ENCODE measurements at regions not wholly inside any gene's neighbourhood (a gene's known extent, or its start where the extent isn't known, plus 50 kb on each side); places are given as distances from the start of the nearest gene placed in this dataset.
"Not testable (repeated sequence)": the region's sequence is repeated elsewhere in the genome, so short reads cannot be mapped to it uniquely, and the experiment has no call there.

DNA sequence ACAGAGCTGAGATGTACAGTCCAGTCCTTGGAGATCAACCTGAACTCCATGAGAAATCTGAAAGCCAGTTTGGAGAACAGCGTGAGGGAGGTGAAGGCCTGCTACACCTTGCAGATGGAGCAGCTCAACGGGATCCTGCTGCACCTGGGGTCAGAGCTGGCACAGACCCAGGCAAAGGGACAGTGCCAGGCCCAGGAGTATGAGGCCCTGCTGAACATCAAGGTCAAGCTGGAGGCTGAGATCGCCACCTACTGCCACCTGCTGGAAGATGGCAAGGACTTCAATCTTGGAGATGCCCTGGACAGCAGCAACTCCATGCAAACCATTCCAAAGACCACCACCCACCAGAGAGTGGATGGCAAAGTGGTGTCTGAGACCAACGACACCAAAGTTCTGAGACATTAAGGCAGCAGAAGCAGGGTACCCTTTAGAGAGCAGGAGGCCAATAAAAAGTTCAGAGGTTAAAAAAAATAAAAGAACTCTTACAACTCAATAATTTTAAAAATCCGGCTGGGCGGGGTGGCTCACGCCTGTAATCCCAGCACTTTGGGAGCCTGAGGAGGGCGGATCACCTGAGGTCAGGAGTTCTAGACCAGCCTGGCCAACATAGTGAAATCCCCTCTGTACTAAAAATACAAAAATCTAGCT lies 69.9 kb upstream of the RTL6 start:
- Histone ChIP-seq H3K4me1 (ENCODE audit: insufficient read depth, low read length) (no peaks in the 10 kb centered on the region), H3K27me3 (ENCODE audit: insufficient read depth, low read length) (no peaks in the 10 kb centered on the region), H4K20me1 (ENCODE audit: insufficient read depth, low read length) (no peaks in the 10 kb centered on the region), H3K4me2 (ENCODE audit: insufficient read depth, low read length) (no peak overlapping the region), H2AFZ (ENCODE audit: low read length) (no peak overlapping the region), H3K9me3 (ENCODE audit: low read depth, low read length) (peaks cover 2% of the 10 kb centered on the region), H3K36me3 (ENCODE audit: insufficient read depth, low read length) (no peaks in the 10 kb centered on the region), H3K27ac (ENCODE audit: low read depth, low read length) (no peak overlapping the region), H3K79me2 (ENCODE audit: insufficient read depth, low read length) (no peaks in the 10 kb centered on the region), H3K4me3 (ENCODE audit: insufficient read depth, low read length) (no peak overlapping the region)
- no peak for DNase-seq (ENCODE audit: insufficient read length, low spot score, missing footprints)
- TF ChIP-seq, protein P1, sequence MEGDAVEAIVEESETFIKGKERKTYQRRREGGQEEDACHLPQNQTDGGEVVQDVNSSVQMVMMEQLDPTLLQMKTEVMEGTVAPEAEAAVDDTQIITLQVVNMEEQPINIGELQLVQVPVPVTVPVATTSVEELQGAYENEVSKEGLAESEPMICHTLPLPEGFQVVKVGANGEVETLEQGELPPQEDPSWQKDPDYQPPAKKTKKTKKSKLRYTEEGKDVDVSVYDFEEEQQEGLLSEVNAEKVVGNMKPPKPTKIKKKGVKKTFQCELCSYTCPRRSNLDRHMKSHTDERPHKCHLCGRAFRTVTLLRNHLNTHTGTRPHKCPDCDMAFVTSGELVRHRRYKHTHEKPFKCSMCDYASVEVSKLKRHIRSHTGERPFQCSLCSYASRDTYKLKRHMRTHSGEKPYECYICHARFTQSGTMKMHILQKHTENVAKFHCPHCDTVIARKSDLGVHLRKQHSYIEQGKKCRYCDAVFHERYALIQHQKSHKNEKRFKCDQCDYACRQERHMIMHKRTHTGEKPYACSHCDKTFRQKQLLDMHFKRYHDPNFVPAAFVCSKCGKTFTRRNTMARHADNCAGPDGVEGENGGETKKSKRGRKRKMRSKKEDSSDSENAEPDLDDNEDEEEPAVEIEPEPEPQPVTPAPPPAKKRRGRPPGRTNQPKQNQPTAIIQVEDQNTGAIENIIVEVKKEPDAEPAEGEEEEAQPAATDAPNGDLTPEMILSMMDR (IDR thresholded peaks at IDR 0.05; ENCODE audit: extremely low read depth, low read depth, low read length), result peak; percentile 64

DNA sequence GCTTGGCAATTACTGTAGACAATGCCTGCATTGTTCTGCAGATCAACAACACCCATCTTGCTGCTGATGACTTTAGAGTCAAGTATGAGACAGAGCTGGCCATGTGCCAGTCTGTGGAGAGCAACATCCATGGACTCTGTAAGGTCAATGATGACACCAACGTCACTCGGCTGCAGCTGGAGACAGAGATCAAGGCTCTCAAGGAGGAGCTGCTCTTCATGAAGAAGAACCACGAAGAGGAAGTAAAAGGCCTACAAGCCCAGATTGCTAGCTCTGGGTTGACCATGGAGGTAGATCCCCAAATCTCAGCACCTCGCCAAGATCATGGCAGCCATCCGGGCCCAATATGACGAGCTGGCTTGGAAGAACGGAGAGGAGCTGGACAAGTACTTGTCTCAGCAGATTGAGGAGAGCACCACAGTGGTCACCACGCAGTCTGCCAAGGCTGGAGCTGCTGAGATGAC lies 69.4 kb upstream of the RTL6 start:
- not testable (repeated sequence) for DNase-seq (ENCODE audit: insufficient read length, low spot score, missing footprints); H3K27me3 ChIP-seq (ENCODE audit: insufficient read depth, low read length); H3K4me3 ChIP-seq (ENCODE audit: insufficient read depth, low read length)

DNA sequence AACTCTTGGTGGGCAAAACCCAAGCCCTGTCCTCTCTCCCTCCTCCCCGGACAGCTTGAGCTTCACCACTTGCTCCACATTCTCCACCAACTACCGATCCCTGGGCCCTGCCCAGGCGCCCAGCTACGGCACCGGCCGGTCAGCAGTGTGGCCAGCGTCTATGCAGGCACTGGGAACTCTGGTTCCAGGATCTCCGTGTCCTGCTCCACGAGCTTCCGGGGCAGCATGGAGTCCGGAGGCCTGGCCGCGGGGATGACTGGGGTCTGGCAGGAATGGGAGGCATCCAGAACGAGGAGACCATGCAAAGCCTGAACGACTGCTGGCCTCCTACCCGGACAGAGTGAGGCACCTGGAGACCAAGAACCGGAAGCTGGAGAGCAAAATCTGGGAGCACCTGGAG lies 68.9 kb upstream of the RTL6 start:
- Histone ChIP-seq H2AFZ (ENCODE audit: low read length) (no peak overlapping the region), H4K20me1 (ENCODE audit: insufficient read depth, low read length) (no peaks in the 10 kb centered on the region), H3K4me3 (ENCODE audit: insufficient read depth, low read length) (no peak overlapping the region), H3K79me2 (ENCODE audit: insufficient read depth, low read length) (no peaks in the 10 kb centered on the region), H3K4me1 (ENCODE audit: insufficient read depth, low read length) (no peaks in the 10 kb centered on the region), H3K27ac (ENCODE audit: low read depth, low read length) (no peak overlapping the region), H3K9me3 (ENCODE audit: low read depth, low read length) (peaks cover 2% of the 10 kb centered on the region), H3K4me2 (ENCODE audit: insufficient read depth, low read length) (no peak overlapping the region), H3K36me3 (ENCODE audit: insufficient read depth, low read length) (no peaks in the 10 kb centered on the region), H3K27me3 (ENCODE audit: insufficient read depth, low read length) (no peaks in the 10 kb centered on the region)
- TF ChIP-seq, protein P1 (IDR thresholded peaks at IDR 0.05; ENCODE audit: extremely low read depth, low read depth, low read length), result no peak
- no peak for DNase-seq (ENCODE audit: insufficient read length, low spot score, missing footprints)

More for the DNA sequence above, 69.4 kb upstream of the RTL6 start:
- not testable (repeated sequence) for H3K9me3 ChIP-seq (ENCODE audit: low read depth, low read length); H3K27ac ChIP-seq (ENCODE audit: low read depth, low read length); H3K4me1 ChIP-seq (ENCODE audit: insufficient read depth, low read length); H3K36me3 ChIP-seq (ENCODE audit: insufficient read depth, low read length); H4K20me1 ChIP-seq (ENCODE audit: insufficient read depth, low read length); H2AFZ ChIP-seq (ENCODE audit: low read length); H3K79me2 ChIP-seq (ENCODE audit: insufficient read depth, low read length); H3K4me2 ChIP-seq (ENCODE audit: insufficient read depth, low read length)

DNA sequence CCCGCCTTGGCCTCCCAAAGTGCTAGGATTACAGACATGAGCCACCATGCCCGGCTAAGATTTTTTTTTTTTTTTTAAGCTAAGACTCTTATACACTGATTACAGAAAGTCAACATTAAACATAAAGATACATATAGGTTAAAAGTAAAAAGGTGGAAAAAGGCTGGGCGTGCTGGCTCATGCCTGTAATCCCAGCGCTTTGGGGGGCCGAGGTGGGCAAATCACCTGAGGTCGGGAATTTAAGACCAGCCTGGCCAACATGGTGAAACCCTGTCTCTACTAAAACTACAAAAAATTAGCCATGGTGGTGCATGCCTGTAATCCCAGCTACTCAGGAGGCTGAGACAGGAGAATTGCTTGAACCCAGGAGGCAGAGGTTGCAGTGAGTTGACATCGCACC lies 64.6 kb upstream of the RTL6 start:
- H3K79me2 ChIP-seq (ENCODE audit: insufficient read depth, low read length); H3K27ac ChIP-seq (ENCODE audit: low read depth, low read length); H3K4me1 ChIP-seq (ENCODE audit: insufficient read depth, low read length); DNase-seq (ENCODE audit: insufficient read length, low spot score, missing footprints); H3K36me3 ChIP-seq (ENCODE audit: insufficient read depth, low read length); H3K27me3 ChIP-seq (ENCODE audit: insufficient read depth, low read length); H4K20me1 ChIP-seq (ENCODE audit: insufficient read depth, low read length); H3K4me2 ChIP-seq (ENCODE audit: insufficient read depth, low read length); H3K9me3 ChIP-seq (ENCODE audit: low read depth, low read length); H2AFZ ChIP-seq (ENCODE audit: low read length); H3K4me3 ChIP-seq (ENCODE audit: insufficient read depth, low read length): not testable (repeated sequence)

DNA sequence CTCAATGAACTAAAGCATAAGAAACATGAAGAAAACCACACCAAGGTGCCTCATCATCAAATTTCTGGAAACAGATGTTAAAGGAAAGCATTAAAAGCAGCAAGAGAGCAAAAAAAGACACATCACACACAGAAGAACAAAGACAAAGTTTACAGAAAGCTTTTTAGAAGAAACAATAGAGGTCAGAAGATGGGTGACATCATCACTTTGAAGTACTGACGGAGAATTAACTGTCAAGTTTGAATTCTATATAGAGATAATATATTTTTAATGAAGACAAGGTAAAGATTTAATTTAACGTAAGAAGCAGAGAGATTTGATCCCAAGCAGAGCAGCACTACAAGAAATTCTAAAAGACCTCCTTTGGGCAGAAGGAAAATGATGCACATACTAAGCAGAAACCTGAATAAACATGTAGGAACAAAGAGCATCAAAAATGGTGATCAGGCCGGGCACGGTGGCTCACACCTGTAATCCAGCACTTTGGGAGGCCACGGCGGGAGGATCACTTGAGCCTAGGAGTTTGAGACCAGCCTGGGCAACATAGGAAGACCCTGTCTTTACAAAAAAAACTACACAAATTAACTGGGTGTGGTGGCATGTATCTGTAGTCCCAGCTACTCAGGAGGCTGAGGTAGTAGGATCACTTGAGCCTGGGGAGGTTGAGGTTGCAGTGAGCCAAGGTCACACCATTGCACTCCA lies 63.3 kb upstream of the RTL6 start:
- no peak overlapping the region for H2AFZ ChIP-seq (ENCODE audit: low read length)
- no peak for DNase-seq (ENCODE audit: insufficient read length, low spot score, missing footprints)
- no peaks in the 10 kb centered on the region for H4K20me1 ChIP-seq (ENCODE audit: insufficient read depth, low read length)
- no peaks in the 10 kb centered on the region for H3K36me3 ChIP-seq (ENCODE audit: insufficient read depth, low read length)
- peaks cover 3% of the 10 kb centered on the region for H3K4me1 ChIP-seq (ENCODE audit: insufficient read depth, low read length)
- no peaks in the 10 kb centered on the region for H3K27me3 ChIP-seq (ENCODE audit: insufficient read depth, low read length)
- TF ChIP-seq, protein P1 (IDR thresholded peaks at IDR 0.05; ENCODE audit: extremely low read depth, low read depth, low read length), result no peak
- no peak overlapping the region for H3K4me2 ChIP-seq (ENCODE audit: insufficient read depth, low read length)
- H3K27ac ChIP-seq (ENCODE audit: low read depth, low read length), result no peak overlapping the region
- H3K4me3 ChIP-seq (ENCODE audit: insufficient read depth, low read length), result no peak overlapping the region
- H3K9me3 ChIP-seq (ENCODE audit: low read depth, low read length), result peaks cover 2% of the 10 kb centered on the region
- H3K79me2 ChIP-seq (ENCODE audit: insufficient read depth, low read length), result no peaks in the 10 kb centered on the region

DNA sequence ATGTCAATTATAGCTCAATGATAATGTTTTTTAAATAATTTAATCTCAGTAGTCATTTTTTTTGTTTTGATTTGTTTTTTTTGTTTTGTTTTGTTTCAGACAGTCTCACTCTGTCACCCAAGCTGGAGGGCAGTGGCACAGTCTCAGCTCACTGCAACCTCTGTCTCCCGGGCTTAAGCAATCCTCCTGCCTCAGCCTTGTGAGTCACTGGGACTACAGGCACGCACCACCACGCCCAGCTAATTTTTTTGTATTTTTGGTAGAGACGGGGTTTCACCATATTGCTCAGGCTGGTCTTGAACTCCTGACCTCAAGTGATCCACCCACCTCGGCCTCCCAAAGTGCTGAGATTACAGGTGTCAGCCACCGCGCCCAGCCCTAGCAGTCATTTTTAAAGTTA lies 60.6 kb upstream of the RTL6 start:
- not testable (repeated sequence) for DNase-seq (ENCODE audit: insufficient read length, low spot score, missing footprints); H3K27ac ChIP-seq (ENCODE audit: low read depth, low read length); H3K4me3 ChIP-seq (ENCODE audit: insufficient read depth, low read length); H2AFZ ChIP-seq (ENCODE audit: low read length); H3K27me3 ChIP-seq (ENCODE audit: insufficient read depth, low read length); H3K9me3 ChIP-seq (ENCODE audit: low read depth, low read length); H3K79me2 ChIP-seq (ENCODE audit: insufficient read depth, low read length); H3K36me3 ChIP-seq (ENCODE audit: insufficient read depth, low read length); H3K4me2 ChIP-seq (ENCODE audit: insufficient read depth, low read length); H4K20me1 ChIP-seq (ENCODE audit: insufficient read depth, low read length); H3K4me1 ChIP-seq (ENCODE audit: insufficient read depth, low read length)

Data from osteoblast (primary cell).